ENCODE measurements at regions not wholly inside any gene's neighbourhood (a gene's known extent, or its start where the extent isn't known, plus 50 kb on each side); places are given as distances from the start of the nearest gene placed in this dataset.

DNA sequence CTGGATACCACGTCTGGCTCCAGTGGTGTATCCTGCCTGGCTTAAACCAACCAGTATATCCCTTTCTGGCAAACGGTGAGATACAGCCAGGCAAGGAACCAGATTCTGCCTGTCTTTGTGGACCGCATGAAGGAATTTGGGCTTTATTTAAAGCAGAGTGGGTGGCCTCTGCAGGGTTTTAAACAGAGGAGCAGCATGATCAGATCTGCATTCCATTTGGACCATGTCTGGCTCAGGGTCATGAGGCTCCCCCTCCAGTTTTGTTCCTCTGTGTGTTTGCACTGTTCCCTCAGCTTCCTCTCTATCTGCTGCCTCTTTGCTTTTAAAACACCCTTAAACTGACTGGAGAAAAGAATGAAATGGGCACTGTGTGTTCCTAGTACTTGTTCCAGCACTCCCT, 195.0 kb downstream of the GIPC2 start:
- TF ChIP-seq MAX (IDR thresholded peaks at IDR 0.05) (no peak), CEBPB (IDR thresholded peaks at IDR 0.05; ENCODE audit: low read depth) (no peak), EZH2 (IDR thresholded peaks at IDR 0.05) (no peak)
- TF ChIP-seq, protein P1, sequence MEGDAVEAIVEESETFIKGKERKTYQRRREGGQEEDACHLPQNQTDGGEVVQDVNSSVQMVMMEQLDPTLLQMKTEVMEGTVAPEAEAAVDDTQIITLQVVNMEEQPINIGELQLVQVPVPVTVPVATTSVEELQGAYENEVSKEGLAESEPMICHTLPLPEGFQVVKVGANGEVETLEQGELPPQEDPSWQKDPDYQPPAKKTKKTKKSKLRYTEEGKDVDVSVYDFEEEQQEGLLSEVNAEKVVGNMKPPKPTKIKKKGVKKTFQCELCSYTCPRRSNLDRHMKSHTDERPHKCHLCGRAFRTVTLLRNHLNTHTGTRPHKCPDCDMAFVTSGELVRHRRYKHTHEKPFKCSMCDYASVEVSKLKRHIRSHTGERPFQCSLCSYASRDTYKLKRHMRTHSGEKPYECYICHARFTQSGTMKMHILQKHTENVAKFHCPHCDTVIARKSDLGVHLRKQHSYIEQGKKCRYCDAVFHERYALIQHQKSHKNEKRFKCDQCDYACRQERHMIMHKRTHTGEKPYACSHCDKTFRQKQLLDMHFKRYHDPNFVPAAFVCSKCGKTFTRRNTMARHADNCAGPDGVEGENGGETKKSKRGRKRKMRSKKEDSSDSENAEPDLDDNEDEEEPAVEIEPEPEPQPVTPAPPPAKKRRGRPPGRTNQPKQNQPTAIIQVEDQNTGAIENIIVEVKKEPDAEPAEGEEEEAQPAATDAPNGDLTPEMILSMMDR (IDR thresholded peaks at IDR 0.05 in 2 of 3, conservative IDR thresholded peaks at IDR 0.05 in 1 of 3; ENCODE audit: borderline replicate concordance in 1 of 3, insufficient read depth in 1 of 3, low read depth in 2 of 3, low read length in 2 of 3): no peak
- TF ChIP-seq, protein P2, sequence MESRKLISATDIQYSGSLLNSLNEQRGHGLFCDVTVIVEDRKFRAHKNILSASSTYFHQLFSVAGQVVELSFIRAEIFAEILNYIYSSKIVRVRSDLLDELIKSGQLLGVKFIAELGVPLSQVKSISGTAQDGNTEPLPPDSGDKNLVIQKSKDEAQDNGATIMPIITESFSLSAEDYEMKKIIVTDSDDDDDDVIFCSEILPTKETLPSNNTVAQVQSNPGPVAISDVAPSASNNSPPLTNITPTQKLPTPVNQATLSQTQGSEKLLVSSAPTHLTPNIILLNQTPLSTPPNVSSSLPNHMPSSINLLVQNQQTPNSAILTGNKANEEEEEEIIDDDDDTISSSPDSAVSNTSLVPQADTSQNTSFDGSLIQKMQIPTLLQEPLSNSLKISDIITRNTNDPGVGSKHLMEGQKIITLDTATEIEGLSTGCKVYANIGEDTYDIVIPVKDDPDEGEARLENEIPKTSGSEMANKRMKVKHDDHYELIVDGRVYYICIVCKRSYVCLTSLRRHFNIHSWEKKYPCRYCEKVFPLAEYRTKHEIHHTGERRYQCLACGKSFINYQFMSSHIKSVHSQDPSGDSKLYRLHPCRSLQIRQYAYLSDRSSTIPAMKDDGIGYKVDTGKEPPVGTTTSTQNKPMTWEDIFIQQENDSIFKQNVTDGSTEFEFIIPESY (IDR thresholded peaks at IDR 0.05; ENCODE audit: extremely low read depth, insufficient replicate concordance, low read length): no peak
- TF ChIP-seq, protein P3, sequence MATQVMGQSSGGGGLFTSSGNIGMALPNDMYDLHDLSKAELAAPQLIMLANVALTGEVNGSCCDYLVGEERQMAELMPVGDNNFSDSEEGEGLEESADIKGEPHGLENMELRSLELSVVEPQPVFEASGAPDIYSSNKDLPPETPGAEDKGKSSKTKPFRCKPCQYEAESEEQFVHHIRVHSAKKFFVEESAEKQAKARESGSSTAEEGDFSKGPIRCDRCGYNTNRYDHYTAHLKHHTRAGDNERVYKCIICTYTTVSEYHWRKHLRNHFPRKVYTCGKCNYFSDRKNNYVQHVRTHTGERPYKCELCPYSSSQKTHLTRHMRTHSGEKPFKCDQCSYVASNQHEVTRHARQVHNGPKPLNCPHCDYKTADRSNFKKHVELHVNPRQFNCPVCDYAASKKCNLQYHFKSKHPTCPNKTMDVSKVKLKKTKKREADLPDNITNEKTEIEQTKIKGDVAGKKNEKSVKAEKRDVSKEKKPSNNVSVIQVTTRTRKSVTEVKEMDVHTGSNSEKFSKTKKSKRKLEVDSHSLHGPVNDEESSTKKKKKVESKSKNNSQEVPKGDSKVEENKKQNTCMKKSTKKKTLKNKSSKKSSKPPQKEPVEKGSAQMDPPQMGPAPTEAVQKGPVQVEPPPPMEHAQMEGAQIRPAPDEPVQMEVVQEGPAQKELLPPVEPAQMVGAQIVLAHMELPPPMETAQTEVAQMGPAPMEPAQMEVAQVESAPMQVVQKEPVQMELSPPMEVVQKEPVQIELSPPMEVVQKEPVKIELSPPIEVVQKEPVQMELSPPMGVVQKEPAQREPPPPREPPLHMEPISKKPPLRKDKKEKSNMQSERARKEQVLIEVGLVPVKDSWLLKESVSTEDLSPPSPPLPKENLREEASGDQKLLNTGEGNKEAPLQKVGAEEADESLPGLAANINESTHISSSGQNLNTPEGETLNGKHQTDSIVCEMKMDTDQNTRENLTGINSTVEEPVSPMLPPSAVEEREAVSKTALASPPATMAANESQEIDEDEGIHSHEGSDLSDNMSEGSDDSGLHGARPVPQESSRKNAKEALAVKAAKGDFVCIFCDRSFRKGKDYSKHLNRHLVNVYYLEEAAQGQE (IDR thresholded peaks at IDR 0.05; ENCODE audit: low read depth): no peak

Data from HCT116 (cell line).